CD4-positive, alpha-beta T cell treated with Interleukin-1 beta for 1 hour (primary cell): ENCODE measurements at regions not wholly inside any gene's neighbourhood (a gene's known extent, or its start where the extent isn't known, plus 50 kb on each side); places are given as distances from the start of the nearest gene placed in this dataset.
"Not testable (repeated sequence)": the region's sequence is repeated elsewhere in the genome, so short reads cannot be mapped to it uniquely, and the experiment has no call there.

ENCODE experiments used
- DNase-seq, 2 donors: peaks; one replicate each; pipeline ENCODE4 v3.0.0-alpha.2; 2020 to 2022

GRCh38 chrX:131595120-131595519 is 51.2 kb downstream of the OR13H1 start:
- DNase-seq: no peak

GRCh38 chrX:131607792-131608369 is 64.0 kb downstream of the OR13H1 start:
- DNase-seq: no peak

GRCh38 chrX:131609480-131609879 is 65.6 kb downstream of the OR13H1 start:
- no peak for DNase-seq

GRCh38 chrX:131613260-131613659 is 69.4 kb downstream of the OR13H1 start:
- DNase-seq: no peak

GRCh38 chrX:131614241-131614640 is 70.4 kb downstream of the OR13H1 start:
- no peak for DNase-seq

GRCh38 chrX:131617182-131617581 is 73.3 kb downstream of the OR13H1 start:
- DNase-seq: no peak

GRCh38 chrX:131621650-131622049 is 77.8 kb downstream of the OR13H1 start:
- DNase-seq: no peak

- no peak for DNase-seq
These were observed 82.9 kb downstream of the OR13H1 start for GRCh38 chrX:131626681-131627296.

- no peak for DNase-seq
These were observed 86.7 kb downstream of the OR13H1 start for GRCh38 chrX:131630534-131630933.

- DNase-seq: peak; percentile 27 to 35
These were observed 89.5 kb downstream of the OR13H1 start for GRCh38 chrX:131633285-131633917.

- DNase-seq: no peak
These were observed 91.0 kb downstream of the OR13H1 start for GRCh38 chrX:131634900-131635299.

GRCh38 chrX:131646106-131646505 is 102.2 kb downstream of the OR13H1 start:
- DNase-seq: no peak

- DNase-seq: no peak
These were observed 105.9 kb downstream of the OR13H1 start for GRCh38 chrX:131649741-131650140.

- DNase-seq: no peak
These were observed 107.0 kb downstream of the OR13H1 start for GRCh38 chrX:131650637-131651410.

- not testable (repeated sequence) for DNase-seq
These were observed 119.9 kb downstream of the OR13H1 start for GRCh38 chrX:131663726-131664125.

- no peak for DNase-seq
These were observed 127.9 kb downstream of the OR13H1 start for GRCh38 chrX:131671735-131672134.

- DNase-seq: no peak
These were observed 131.8 kb downstream of the OR13H1 start for GRCh38 chrX:131675596-131676194.

GRCh38 chrX:131677655-131678628 is 134.1 kb downstream of the OR13H1 start:
- peak; percentile 19 to 44 for DNase-seq

GRCh38 chrX:131682735-131683134 is 138.9 kb downstream of the OR13H1 start:
- DNase-seq: not testable (repeated sequence)

- no peak for DNase-seq
These were observed 149.5 kb downstream of the OR13H1 start for GRCh38 chrX:131693359-131693758.

- not testable (repeated sequence) for DNase-seq
These were observed 153.1 kb downstream of the OR13H1 start for GRCh38 chrX:131696989-131697388.

- DNase-seq: no peak
These were observed 159.8 kb downstream of the OR13H1 start for GRCh38 chrX:131703646-131704045.
